ENCODE measurements at regions not wholly inside any gene's neighbourhood (a gene's known extent, or its start where the extent isn't known, plus 50 kb on each side); places are given as distances from the start of the nearest gene placed in this dataset.

- no peak for DNase-seq
Measured at GRCh38 chr14:97410667-97411620, 613.8 kb downstream of the VRK1 start.

GRCh38 chr14:97411938-97412612, 614.9 kb downstream of the VRK1 start:
- DNase-seq = no peak

GRCh38 chr14:97413022-97413539, 615.9 kb downstream of the VRK1 start:
- DNase-seq = no peak

DNA sequence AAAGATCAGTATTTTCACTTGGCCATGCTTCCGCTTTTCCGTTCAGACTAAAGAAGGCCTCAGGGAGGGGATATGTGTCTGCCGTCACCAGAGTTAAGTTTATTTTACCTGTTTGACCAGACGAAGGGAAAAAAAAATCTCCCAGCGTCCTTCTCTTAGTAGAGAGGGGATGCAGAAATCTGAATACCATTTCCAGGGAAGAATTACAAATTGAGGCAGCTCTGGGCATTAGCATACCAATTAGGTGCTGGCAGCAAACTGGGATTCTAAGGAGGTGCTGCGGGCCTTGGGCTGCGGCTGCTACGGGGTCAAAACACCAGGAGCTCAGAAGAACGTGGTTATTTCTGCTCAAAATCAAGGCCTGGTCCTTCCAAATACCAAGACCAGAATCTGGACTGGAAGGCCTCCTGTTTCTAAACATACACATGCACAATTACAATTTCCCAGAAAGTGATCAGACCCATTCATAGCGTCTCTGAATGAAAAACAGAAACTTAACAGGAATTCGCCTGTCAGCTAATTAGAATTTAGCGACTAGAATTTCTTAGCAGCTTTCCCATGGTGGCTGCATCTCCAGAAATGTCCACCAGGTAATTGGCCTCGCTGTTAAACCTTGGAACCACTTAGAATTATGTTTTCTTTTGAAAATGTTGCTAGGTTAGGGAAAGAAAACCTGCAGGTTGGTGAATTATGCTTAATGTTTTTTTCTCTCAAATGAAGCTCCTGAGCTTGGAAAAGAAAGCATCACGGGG, 617.0 kb downstream of the VRK1 start:
- no peak for DNase-seq

DNA sequence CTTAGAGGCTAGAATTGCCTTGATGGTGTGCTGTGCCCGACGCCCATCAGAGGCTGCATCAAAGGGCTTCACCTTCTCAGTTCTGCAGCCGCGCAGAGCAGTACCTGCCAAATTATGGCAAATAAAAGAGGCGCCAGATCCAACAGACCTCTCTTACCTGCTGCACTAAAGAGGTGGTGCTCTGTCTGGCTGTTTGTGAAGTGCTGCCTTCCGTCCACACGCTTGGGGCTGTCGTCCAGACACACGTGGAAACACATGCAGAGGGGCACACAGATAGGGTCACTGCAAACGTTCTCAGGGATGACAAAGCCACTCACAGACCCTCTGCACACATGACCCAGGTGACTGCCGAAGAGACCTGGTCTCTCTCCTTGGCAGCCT, 617.5 kb downstream of the VRK1 start:
- no peak for DNase-seq

GRCh38 chr14:97415907-97416306, 618.7 kb downstream of the VRK1 start:
- no peak for DNase-seq

DNA sequence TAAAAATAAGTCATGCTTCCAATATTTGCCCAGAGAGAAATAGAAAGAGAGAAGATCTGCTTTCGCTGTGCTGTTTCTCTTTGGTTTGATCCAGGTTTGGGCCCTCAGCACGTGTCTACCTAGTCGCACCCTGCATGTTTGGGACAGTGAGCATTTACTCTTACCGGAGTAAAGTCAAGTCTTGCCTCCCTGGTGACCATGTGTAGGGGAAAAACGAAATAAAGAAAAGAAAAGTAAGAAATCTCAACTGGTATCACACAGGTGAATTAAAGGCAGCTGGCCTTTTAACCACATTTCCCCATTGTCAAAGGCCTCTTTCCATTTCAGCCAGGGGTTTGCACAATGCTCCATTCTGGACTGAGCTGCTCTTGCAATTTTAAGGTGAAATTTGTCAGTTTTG, 619.4 kb downstream of the VRK1 start:
- DNase-seq = no peak

DNA sequence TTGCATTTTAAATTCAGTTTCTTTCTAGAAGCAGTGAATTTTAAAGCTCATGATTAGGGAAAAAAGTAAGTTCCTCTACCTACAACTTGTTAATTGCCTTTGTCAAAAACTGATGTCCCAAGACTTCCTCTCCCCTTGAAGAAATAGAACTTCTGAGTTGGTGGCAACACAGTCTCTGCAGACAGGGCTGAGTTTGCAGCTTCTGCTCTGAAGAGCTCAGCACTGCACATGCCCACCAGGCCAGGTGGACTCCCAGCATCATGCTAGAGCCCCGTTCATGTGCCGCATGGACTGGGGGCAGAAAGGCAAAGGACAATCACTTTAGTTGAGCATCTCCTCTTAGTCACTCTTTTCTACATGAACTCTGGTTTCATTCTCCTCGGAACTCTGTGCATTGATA, 620.1 kb downstream of the VRK1 start:
- no peak for DNase-seq

DNA sequence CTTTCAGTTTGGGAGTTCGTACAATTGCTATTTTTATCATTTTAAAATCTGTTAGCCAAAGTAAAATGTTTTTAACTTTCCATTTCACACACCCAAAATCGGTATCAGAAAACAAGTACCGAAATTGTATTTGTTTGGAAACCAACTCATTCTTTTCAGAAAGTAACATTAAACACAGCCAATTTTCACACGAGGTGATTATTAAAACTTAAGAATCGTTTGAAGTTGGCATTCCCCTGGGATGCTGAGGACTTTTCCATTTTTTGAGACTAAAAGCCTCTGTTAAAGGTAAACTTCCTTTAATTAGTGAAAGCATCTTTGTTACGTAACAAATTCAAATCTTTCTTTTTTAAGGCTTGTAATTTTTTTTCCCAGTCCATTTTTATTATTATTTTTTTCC, 623.0 kb downstream of the VRK1 start:
- DNase-seq = no peak

GRCh38 chr14:97426776-97427175, 629.6 kb downstream of the VRK1 start:
- DNase-seq = no peak

DNA sequence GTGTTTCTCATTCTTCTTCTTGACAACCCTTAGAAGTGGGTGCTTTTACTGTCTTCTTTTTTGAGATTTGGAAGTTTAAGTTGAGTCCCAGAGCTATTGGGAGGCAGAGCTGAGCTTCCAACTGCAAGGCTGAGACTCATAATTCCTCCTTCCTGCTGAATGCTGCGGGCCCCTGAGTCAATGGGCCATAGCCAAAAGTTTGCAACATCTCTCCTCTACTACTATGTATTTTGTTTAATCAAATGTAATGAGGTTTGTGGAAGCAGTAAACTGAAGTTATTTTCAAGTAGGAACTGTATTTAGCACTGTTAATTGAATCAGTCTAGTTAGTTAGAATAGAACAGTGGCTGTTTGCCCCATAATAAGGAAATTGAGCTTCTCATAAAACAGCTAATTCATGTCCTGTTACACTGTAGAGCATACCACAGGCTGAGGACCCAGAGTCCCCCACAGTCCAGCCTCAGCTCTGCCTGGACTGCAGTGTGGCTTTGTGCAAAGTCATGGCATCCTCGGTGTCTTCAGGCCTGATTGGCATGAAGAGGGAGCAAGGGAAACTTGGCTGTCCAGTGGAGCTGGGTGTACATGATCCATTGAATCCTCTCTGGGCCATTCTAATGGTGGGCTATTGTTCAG, 631.7 kb downstream of the VRK1 start:
- DNase-seq = no peak

GRCh38 chr14:97432586-97432985, 635.4 kb downstream of the VRK1 start:
- DNase-seq = peak; percentile 12

DNA sequence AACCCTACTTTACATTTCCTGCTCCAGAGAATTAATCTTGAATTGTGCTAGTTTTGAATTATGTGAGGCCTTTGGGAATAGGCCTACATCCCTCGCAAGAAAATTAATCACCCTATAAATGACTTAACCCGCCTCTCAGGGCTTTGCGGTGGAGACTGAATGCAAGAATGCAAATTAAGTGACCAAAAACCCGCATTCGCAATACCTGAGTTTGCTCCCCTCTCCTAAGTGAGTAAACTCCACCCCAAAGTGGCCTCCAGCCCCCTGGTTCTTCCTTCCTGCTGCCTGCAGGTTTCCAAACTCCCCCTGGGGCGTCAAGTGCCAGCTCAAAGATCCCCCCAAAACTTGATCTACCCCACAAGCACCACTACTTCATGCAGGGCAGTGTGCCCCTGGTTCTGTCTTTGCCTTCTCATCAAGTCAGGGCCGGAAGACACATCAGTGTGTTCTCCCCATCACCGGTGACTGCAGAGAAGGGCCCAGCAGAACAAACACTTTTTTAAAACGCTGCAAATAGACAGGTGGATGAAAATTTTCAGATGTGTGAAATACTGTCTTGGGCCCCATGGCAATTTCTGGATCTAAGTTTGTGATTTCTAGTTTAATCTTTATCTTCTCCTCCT, 644.7 kb downstream of the VRK1 start:
- no peak for DNase-seq

GRCh38 chr14:97442363-97442762, 645.2 kb downstream of the VRK1 start:
- peak; percentile 6 for DNase-seq

DNA sequence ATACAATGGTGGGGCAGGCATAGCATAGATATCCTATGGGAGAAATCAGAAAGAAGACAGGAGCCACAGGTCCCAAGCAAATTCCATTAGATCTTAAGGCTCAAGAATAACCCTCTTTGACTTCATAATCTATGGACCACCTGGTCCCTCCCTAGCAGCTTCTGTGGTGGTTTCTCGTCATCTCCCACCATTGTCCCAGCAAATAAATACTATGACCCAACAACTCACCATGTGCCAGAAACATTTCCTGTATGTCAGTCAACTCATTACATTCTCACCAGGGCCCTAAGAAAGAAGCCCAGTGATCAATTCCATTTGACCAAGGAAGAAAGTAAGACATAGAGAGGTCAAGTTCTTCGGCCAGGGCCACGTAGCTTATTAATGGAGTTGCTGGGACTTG, 646.2 kb downstream of the VRK1 start:
- DNase-seq = no peak

DNA sequence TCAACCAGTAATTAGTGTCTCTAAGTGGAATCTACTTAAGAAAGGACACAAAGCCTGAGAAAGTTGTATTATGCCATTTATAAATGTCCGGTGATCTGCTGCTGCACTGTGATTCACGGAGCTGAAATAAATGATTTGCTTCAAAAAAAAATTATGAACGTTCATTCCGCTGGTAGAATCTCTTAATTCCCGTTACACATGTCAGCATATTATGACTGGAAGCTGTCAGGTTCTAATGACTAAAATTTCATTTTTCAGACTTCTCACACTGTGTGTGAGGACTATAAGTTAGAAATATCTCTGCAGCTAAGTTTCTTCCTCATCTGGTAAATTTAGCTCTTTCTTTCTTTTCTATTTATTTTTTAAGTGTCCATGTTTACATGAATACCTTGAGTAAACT, 647.1 kb downstream of the VRK1 start:
- no peak for DNase-seq

DNA sequence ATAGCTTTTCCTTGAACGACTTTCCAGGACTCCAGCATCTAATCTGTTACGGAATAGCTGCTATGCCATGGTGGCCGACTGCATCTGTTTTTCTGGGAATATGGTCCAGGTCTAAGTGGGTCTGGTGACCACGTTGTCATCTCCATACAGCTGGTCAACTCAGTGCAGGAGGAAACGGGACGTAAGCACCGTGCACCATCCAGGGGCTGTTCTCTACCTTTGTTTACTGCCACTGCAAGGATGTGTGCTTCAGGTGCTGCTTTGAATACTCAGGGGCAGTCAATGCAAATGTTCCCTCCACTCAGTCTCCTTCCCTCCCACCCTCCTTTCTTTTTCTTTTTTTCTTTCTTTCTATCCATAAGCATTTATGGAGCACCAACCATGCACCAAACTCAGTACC, 648.2 kb downstream of the VRK1 start:
- DNase-seq = no peak

DNA sequence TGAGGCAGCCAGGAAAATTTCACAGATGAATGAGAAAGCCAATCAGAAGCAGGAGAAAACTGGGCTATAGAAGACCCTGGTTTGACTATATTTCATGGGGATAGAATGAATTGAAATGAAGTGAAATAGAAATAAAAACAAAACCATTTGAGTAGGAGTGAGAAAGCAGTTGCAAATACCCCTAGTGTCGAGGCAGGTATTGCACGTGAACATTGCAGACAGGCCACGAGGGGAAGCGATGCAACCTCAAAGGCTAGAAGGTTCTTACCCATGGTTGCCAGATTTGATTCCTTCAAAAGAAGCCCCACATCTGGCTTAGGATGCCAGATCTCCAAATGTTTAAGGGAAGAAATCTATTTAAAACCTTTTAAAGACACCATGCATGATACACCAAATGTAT, 648.9 kb downstream of the VRK1 start:
- no peak for DNase-seq

DNA sequence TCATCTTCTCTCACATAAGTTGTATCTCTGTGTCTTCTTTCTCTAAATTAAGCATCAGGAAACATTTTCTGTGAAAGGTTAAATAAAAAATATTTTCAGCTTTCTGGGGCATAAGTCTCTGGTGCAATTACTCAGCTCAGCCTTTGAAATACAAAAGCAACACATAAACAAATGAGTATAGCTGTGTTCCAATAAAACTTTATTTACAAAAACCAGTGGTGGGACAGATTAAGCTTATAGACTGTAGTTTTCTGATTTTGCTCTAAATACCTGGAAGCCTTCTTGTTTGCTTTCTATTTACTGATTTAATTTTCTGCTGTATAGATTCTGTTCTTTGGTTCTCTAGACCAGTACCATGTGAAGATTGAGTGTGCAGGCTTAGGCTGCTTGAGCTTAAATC, 655.1 kb downstream of the VRK1 start:
- DNase-seq = no peak

DNA sequence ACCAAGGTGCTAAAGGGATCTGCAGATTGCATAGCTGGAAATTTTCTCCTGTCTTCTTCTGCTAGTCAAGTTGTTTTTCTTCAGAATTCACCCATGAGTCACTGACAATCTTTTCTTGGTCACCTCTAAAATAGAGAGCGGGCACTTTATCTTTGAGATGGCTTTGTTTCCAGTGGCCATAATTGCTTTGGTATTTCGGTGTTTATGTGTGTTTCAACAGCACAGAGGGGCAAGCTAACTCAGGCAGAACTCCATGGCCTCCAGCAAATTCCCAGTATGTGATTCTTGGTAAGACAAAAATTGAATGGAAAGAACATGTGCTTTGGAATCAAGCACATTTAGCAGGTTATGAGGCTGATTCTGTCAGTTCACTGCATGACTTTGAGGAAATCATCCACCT, 656.8 kb downstream of the VRK1 start:
- no peak for DNase-seq

DNA sequence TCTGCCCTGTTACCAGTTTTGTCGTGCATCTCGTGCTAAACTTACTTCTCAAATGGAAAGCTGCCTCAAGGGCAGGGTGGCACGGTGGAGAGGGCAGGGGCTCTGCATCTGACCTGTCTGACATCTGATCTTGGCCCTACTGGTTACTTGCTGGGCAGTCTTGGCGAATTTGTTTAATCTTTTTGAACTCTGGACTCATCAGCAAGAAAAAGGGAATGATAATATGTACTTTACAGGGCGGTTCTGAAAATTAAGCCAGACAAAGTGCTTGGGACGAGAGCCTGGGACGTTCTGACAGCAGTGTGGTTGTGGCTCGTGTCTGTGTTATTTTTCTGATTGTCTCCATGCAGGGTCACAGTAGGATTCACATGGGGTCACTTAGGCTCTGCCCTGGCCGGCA, 659.3 kb downstream of the VRK1 start:
- DNase-seq = no peak

DNA sequence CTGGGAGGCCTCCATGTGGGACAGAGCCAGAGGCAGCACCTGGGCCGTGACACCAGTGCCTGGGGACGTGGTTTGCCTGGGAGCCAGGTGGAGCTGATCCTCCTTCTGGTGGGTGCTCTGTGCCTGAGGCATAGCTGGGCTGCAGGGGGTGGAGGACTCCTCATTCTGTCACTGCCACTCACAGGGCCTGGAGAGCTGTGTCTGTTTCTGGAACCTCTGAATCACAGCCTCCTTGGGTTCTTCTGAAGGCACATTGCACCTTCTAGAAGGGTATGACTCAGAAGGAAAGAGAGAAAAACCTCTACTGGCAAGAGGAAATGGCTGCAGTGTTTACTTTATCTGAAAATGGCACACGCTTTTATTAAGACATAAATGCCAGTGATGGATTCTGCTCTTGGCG, 659.8 kb downstream of the VRK1 start:
- peak; percentile 41 for DNase-seq

Data from CD4-positive, alpha-beta T cell treated with Interleukin-10 for 1 hour (primary cell).